Kidney epithelial cell (primary cell): ENCODE measurements at regions not wholly inside any gene's neighbourhood (a gene's known extent, or its start where the extent isn't known, plus 50 kb on each side); places are given as distances from the start of the nearest gene placed in this dataset.

Experiments used
- DNase-seq: peaks from one replicate; pipeline ENCODE4 v3.0.0-alpha.2; 2010; ENCODE audit warnings: low read depth
- H3K27me3 ChIP-seq: 2 replicates; pipeline ENCODE4 v1.6.0; 2011; ENCODE audit warnings: low read length; ENCODE audit not compliant: control insufficient read depth, insufficient read depth
- H3K36me3 ChIP-seq: 2 replicates; pipeline ENCODE4 v1.5.1; 2011; ENCODE audit warnings: low read length; ENCODE audit not compliant: control insufficient read depth, insufficient read depth
- H3K4me3 ChIP-seq: 2 replicates; pipeline ENCODE4 v1.5.1; 2011; ENCODE audit warnings: low read depth, mild to moderate bottlenecking, control low read depth, low read length
- CTCF ChIP-seq: IDR thresholded peaks from 2 replicates; pipeline ENCODE4 v1.5.1; 2011; ENCODE audit warnings: mild to moderate bottlenecking, moderate library complexity, low read length, control low read depth, inconsistent platforms; ENCODE audit not compliant: insufficient read depth, poor library complexity, severe bottlenecking

DNA sequence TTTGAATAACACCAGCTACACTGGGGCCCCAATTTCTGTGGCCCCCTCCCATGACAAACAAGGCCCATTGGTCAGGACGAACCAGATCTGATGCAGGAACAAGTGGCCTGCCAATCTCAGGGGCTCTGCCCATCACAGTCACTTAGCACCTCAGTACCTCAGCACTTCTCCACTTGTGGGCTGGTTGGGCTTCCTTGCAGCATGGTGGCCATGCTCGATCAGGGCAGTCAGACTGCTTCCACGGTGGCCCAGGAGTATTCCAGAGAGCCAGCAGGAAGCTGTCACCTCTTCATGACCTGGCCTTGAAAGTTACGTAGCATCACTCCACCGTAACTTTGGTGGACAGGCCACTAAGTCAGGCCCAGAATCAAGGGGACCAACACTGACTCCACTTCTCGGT lies 206.5 kb downstream of the AUH start:
- TF ChIP-seq CTCF, result no peak
- Histone ChIP-seq H3K36me3 (no peaks in the 10 kb centered on the region), H3K27me3 (no peaks in the 10 kb centered on the region), H3K4me3 (no peak overlapping the region)
- DNase-seq, result no peak

DNA sequence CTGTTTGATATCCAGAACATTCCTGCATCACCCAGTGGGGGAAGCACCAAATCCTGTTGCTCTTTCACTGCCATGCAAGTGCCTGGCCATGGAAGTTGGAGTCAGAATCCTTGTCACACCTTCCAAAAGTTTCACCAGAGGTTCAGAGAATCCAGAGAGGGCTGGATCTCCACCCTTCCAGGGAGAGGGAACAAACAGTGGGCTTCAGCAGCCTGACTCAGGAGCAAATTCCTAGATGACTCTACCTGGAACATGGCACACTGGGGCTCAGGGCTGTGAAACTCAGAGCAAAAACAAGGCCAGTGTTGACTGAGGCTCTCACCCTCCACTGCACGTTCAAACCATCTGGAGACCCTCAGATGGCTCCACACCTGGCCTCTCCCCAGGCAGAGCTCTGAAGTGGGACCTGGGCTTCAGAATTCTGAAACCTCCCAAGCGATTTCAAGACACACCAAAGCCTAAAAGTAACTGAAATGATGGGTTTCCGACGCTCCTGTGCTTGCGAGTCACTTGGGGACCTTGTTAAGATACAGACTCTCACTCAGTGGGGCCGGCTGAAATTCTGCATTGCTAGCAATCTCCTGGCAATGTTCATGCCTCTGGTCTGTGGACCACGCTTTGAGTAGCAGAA lies 205.9 kb downstream of the AUH start:
- TF ChIP-seq CTCF, result no peak

DNA sequence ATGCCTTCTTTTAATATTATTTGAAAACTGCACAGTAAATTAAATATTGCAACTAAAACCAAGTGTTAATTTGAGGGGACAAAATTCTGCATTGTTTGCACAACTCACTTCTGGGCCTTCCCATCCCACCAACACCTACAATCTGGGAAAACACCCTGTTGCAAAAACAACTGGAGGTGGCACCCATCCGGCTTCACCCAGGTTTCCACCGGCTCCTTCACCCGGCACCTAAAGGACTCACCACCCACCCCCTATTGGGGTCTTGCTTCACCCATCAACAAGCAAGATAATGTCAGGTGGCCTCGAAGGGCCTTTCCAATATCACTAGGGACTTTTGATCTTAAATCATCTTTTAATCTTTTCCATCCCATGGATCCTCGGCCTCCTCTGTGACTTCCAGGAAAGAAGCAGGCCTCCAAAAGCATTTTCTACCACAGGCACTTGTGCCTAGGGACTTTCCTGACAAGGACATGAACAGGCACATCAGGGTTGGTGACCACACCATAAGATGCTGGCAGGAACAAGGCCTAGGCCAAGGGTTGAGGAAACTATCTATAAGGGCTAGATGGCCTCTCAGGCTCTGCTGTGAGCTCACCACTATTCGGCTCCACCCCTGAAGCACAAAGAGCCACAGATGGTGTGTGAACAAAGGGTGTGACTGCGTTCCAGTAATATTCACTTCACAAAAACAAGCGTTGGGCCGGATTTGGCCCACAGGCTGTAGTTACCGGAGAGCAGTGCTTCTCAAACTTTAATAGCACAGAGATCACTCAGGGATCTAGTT lies 205.1 kb downstream of the AUH start:
- TF ChIP-seq CTCF, result no peak

More for the DNA sequence above, 205.9 kb downstream of the AUH start:
- H3K36me3 ChIP-seq, result no peaks in the 10 kb centered on the region
- no peak overlapping the region for H3K4me3 ChIP-seq
- DNase-seq, result no peak
- no peaks in the 10 kb centered on the region for H3K27me3 ChIP-seq

DNA sequence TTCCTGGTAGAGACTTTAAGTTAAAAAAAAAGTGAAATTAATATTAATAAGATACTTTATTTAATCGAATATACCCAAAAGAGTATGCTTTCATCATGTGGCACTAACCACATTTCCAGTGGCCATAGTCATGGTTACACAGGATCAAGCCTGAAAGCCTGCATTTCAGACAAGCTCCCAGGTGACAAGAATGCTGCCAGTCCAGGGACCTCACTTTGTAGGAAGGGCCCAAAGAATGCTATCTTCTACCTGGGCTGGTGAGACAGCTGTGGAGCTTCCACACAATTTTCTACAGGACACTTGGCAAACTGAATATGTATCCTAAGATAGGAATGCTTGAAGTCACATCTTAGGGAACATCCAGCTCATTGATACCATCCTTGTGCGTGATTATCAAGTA lies 203.8 kb downstream of the AUH start:
- H3K36me3 ChIP-seq, result no peaks in the 10 kb centered on the region
- no peaks in the 10 kb centered on the region for H3K27me3 ChIP-seq
- DNase-seq, result no peak
- no peak for TF ChIP-seq CTCF
- no peak overlapping the region for H3K4me3 ChIP-seq

More for the DNA sequence above, 205.1 kb downstream of the AUH start:
- no peaks in the 10 kb centered on the region for H3K36me3 ChIP-seq
- no peaks in the 10 kb centered on the region for H3K27me3 ChIP-seq
- DNase-seq, result no peak
- no peak overlapping the region for H3K4me3 ChIP-seq

DNA sequence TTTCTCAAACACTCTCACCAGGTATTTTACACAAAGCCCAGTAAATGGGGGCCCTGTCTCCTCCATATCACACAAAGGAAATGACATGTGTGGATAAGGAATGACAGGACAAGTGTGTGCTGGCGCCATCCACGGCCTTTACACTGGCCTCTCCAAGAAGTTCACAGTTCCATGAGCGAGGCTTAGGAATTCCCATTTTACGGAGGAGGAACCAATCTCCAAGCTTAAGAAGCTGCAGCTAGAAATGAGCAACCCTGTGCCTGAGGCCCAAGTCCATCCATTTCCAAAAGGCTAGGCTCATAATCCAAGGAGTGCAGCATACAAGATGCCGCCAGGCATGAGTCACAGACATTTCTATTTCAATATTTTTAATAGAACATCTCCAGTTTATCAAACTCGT lies 203.4 kb downstream of the AUH start:
- no peak for TF ChIP-seq CTCF
- Histone ChIP-seq H3K27me3 (no peaks in the 10 kb centered on the region), H3K4me3 (no peak overlapping the region), H3K36me3 (no peaks in the 10 kb centered on the region)
- no peak for DNase-seq
